Left colon (tissue), 2 donors: ENCODE measurements at regions not wholly inside any gene's neighbourhood (a gene's known extent, or its start where the extent isn't known, plus 50 kb on each side); places are given as distances from the start of the nearest gene placed in this dataset.
A peak's percentile ranks its signal among the peaks of the same experiment; 100 is the strongest.
"Not testable (repeated sequence)": the region's sequence is repeated elsewhere in the genome, so short reads cannot be mapped to it uniquely, and the experiment has no call there.

Experiments used
- ATAC-seq: fragments of 200-7000 bp; cut with Tn5 transposase; one replicate; pipeline ENCODE4 v1.9.1; 2020; ENCODE audit warnings: mild to moderate bottlenecking, moderate library complexity
- DNase-seq, 2 donors: peaks; one replicate each; pipeline ENCODE4 v3.0.0-alpha.2; 2020
- intact Hi-C, 2 donors: fragments of 100-400 bp; cut with DNase I in 1 of 2; cut with micrococcal nuclease in 1 of 2; formaldehyde crosslinking; loops; one replicate each; pipeline versions ENCODE4 v1.11.2 to v1.14.0; 2022; cut with DNase I, micrococcal nuclease
- donor health status: DM: no; HTN: no; CAD: no.
- donor health status: DM: yes; HTN: yes; CAD: no.

- intact Hi-C loops = no loop called here
- DNase-seq = no peak
- no peak for ATAC-seq
Observed at GRCh38 chr16:88195911-88196465, 186.8 kb upstream of the ZNF469 start.

GRCh38 chr16:88196471-88197400 lies 186.0 kb upstream of the ZNF469 start:
- no peak for ATAC-seq
- no peak for DNase-seq
- intact Hi-C loops = no loop called here

- intact Hi-C loops = no loop called here
- no peak for ATAC-seq
- DNase-seq = no peak
Observed at GRCh38 chr16:88197481-88198456, 185.0 kb upstream of the ZNF469 start.

GRCh38 chr16:88198457-88199295 lies 184.1 kb upstream of the ZNF469 start:
- intact Hi-C loops, DNase-seq: not testable (repeated sequence)
- ATAC-seq = peak; percentile 47

- DNase-seq, ATAC-seq, intact Hi-C loops: not testable (repeated sequence)
Observed at GRCh38 chr16:88199296-88200153, 183.2 kb upstream of the ZNF469 start.

- intact Hi-C loops, ATAC-seq, DNase-seq: not testable (repeated sequence)
Observed at GRCh38 chr16:88200154-88200895, 182.4 kb upstream of the ZNF469 start.

- DNase-seq (no peak), ATAC-seq (no peak)
- intact Hi-C loops = no loop called here
Observed at GRCh38 chr16:88200896-88201185, 181.9 kb upstream of the ZNF469 start.

GRCh38 chr16:88201611-88202010 lies 181.1 kb upstream of the ZNF469 start:
- DNase-seq, ATAC-seq, intact Hi-C loops: not testable (repeated sequence)

- intact Hi-C loops = no loop called here
- ATAC-seq (no peak), DNase-seq (no peak)
Observed at GRCh38 chr16:88202207-88202745, 180.5 kb upstream of the ZNF469 start.

- intact Hi-C loops, ATAC-seq, DNase-seq: not testable (repeated sequence)
Observed at GRCh38 chr16:88202856-88203681, 179.7 kb upstream of the ZNF469 start.

GRCh38 chr16:88204131-88205110 lies 178.3 kb upstream of the ZNF469 start:
- ATAC-seq, intact Hi-C loops, DNase-seq: not testable (repeated sequence)

- ATAC-seq, intact Hi-C loops, DNase-seq: not testable (repeated sequence)
Observed at GRCh38 chr16:88205482-88205881, 177.3 kb upstream of the ZNF469 start.

- intact Hi-C loops, DNase-seq, ATAC-seq: not testable (repeated sequence)
Observed at GRCh38 chr16:88206006-88206405, 176.8 kb upstream of the ZNF469 start.

GRCh38 chr16:88206516-88206915 lies 176.2 kb upstream of the ZNF469 start:
- intact Hi-C loops, ATAC-seq, DNase-seq: not testable (repeated sequence)
